Kidney (tissue), 13 donors: ENCODE measurements at regions not wholly inside any gene's neighbourhood (a gene's known extent, or its start where the extent isn't known, plus 50 kb on each side); places are given as distances from the start of the nearest gene placed in this dataset.

Experiments used
- DNase-seq, 5 donors: peaks; one replicate each; pipeline ENCODE4 v3.0.0-alpha.2; 2013 to 2020
- FAIRE-seq: peaks from 2 replicates; lab custom pipeline; 2012; peaks lifted over from hg19 to GRCh38; lab: Jason Lieb, UNC
- H3K27ac ChIP-seq, 2 donors: one replicate each; pipeline ENCODE4 v1.7.0; 2013; ENCODE audit warnings: low read depth in 2 of 2, low read length in 2 of 2, inconsistent platforms in 1 of 2
- H3K27me3 ChIP-seq: one replicate; pipeline ENCODE4 v1.7.1; 2013; ENCODE audit warnings: low read length, inconsistent platforms; ENCODE audit not compliant: control insufficient read depth, insufficient read depth
- H3K36me3 ChIP-seq, 3 donors: one replicate each; pipeline versions ENCODE4 v1.7.0 to v1.7.1; 2013; ENCODE audit warnings: low read length in 3 of 3, control low read depth in 1 of 3, inconsistent platforms in 1 of 3; ENCODE audit not compliant: insufficient read depth in 3 of 3, control insufficient read depth in 2 of 3
- H3K4me1 ChIP-seq, 3 donors: one replicate each; pipeline versions ENCODE4 v1.7.0 to v1.7.1; 2013; ENCODE audit warnings: low read length in 3 of 3, inconsistent platforms in 1 of 3, low read depth in 1 of 3; ENCODE audit not compliant: control insufficient read depth in 2 of 3, insufficient read depth in 2 of 3
- H3K4me3 ChIP-seq, 3 donors: one replicate each; pipeline versions ENCODE4 v1.7.0 to v1.8.1; 2013; ENCODE audit warnings: low read length in 3 of 3, control low read depth in 1 of 3, inconsistent platforms in 1 of 3
- H3K9ac ChIP-seq, 3 donors: one replicate each; pipeline versions ENCODE4 v1.7.0 to v1.7.1; 2013; ENCODE audit warnings: low read length in 3 of 3, control low read depth in 1 of 3, inconsistent platforms in 1 of 3
- H3K9me3 ChIP-seq, 3 donors: one replicate each; pipeline versions ENCODE4 v1.7.0 to v1.7.1; 2013; ENCODE audit warnings: low read length in 3 of 3, control low read depth in 1 of 3, inconsistent platforms in 1 of 3; ENCODE audit not compliant: control insufficient read depth in 2 of 3, insufficient read depth in 1 of 3
- intact Hi-C: fragments of 100-400 bp; cut with DNase I; formaldehyde crosslinking; loops from one replicate; pipeline ENCODE4 v1.11.1; 2022
- TF ChIP-seq, protein P1 (sequence below): IDR thresholded peaks from 3 replicates; pipeline ENCODE4 v1.5.1; 2012; ENCODE audit warnings: mild to moderate bottlenecking, moderate library complexity, borderline replicate concordance; ENCODE audit not compliant: insufficient read depth; ENCODE audit errors: extremely low read depth
- donor health status: control.
- donor health status: control.
- donor health status: control.
- donor health status: control.
- donor health status: control.
- donor health status: DM: yes; HTN: yes; CAD: no.
- donor health status: Normal renal cell carcinoma (clear cell type).

- Histone ChIP-seq H3K4me1 (no peaks in the 10 kb centered on the region), H3K27ac (no peak overlapping the region), H3K9me3 (no peaks in the 10 kb centered on the region), H3K9ac (no peak overlapping the region), H3K4me3 (peak overlapping the region in 1 of 3 donors; percentile 18), H3K36me3 (no peaks in the 10 kb centered on the region), H3K27me3 (no peaks in the 10 kb centered on the region)
- TF ChIP-seq, protein P1, sequence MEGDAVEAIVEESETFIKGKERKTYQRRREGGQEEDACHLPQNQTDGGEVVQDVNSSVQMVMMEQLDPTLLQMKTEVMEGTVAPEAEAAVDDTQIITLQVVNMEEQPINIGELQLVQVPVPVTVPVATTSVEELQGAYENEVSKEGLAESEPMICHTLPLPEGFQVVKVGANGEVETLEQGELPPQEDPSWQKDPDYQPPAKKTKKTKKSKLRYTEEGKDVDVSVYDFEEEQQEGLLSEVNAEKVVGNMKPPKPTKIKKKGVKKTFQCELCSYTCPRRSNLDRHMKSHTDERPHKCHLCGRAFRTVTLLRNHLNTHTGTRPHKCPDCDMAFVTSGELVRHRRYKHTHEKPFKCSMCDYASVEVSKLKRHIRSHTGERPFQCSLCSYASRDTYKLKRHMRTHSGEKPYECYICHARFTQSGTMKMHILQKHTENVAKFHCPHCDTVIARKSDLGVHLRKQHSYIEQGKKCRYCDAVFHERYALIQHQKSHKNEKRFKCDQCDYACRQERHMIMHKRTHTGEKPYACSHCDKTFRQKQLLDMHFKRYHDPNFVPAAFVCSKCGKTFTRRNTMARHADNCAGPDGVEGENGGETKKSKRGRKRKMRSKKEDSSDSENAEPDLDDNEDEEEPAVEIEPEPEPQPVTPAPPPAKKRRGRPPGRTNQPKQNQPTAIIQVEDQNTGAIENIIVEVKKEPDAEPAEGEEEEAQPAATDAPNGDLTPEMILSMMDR: peak; percentile 57
- DNase-seq (peak in 2 of 5 donors; percentile 69 to 85), FAIRE-seq (peak; percentile 61)
- intact Hi-C loops: no loop called here
These were observed 96.3 kb upstream of the RANBP3L start for GRCh38 chr5:36397901-36398536.

GRCh38 chr5:36402512-36402906 is 100.8 kb upstream of the RANBP3L start:
- DNase-seq (no peak), FAIRE-seq (no peak)
- Histone ChIP-seq H3K9ac (no peak overlapping the region), H3K9me3 (no peaks in the 10 kb centered on the region), H3K4me3 (no peak overlapping the region), H3K4me1 (no peaks in the 10 kb centered on the region), H3K27ac (no peak overlapping the region), H3K27me3 (no peaks in the 10 kb centered on the region), H3K36me3 (no peaks in the 10 kb centered on the region)
- TF ChIP-seq, protein P1: no peak
- intact Hi-C loops: no loop called here

DNA sequence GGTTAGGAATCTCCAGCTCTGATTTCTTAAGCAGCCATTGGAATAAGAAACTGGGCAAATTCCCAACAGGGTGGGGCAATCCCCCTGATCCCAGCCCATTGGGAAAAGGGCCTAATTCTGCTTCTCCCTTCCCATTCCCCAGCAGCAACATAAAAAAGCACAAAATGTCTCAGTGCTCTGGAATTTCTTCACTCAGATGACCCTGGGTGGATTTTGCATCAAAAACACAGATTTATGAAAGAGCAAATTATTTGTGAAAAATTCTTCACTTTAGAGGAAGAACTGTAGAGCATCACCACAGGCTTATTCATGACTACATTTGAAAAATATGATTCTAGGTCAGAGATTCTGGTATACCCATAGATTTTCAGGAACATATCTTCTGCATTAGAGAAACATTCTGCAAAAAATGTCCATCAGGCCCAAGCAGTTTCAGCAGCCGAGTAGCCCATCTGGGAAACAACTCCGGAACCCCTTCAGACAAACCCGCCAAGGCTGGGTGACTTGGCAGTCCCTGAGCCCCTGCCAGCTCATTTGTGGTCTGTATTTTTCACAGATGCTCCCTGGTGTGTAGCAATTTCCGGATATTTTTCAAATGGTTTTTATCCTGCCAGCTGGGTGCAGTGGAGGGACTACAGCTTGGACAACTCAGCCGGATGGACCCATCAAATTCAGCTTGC is 102.1 kb upstream of the RANBP3L start:
- intact Hi-C loops: no loop called here
- TF ChIP-seq, protein P1: no peak
- Histone ChIP-seq H3K9ac (no peak overlapping the region), H3K36me3 (no peaks in the 10 kb centered on the region), H3K4me1 (no peaks in the 10 kb centered on the region), H3K4me3 (no peak overlapping the region), H3K27ac (no peak overlapping the region), H3K9me3 (no peaks in the 10 kb centered on the region), H3K27me3 (no peaks in the 10 kb centered on the region)
- FAIRE-seq (no peak), DNase-seq (peak in 1 of 5 donors; percentile 68)
